GM21717 (cell line): ENCODE measurements at regions not wholly inside any gene's neighbourhood (a gene's known extent, or its start where the extent isn't known, plus 50 kb on each side); places are given as distances from the start of the nearest gene placed in this dataset.

Source experiments
- ATAC-seq: cut with Tn5 transposase; IDR thresholded peaks from one replicate; pipeline ENCODE4 v1.9.1; 2021; ENCODE audit warnings: mild to moderate bottlenecking, moderate library complexity; ENCODE audit not compliant: unreplicated experiment

- no peak for ATAC-seq
These were observed 143.9 kb upstream of the GYPC start for GRCh38 chr2:126512026-126512425.

- no peak for ATAC-seq
These were observed 142.9 kb upstream of the GYPC start for GRCh38 chr2:126513033-126513432.

GRCh38 chr2:126515471-126515870, 140.5 kb upstream of the GYPC start:
- ATAC-seq: no peak

- no peak for ATAC-seq
These were observed 137.8 kb upstream of the GYPC start for GRCh38 chr2:126518196-126518595.

- ATAC-seq: peak; percentile 79
These were observed 128.0 kb upstream of the GYPC start for GRCh38 chr2:126527836-126528490.

- no peak for ATAC-seq
These were observed 124.9 kb upstream of the GYPC start for GRCh38 chr2:126531029-126531428.

GRCh38 chr2:126534478-126534877, 121.5 kb upstream of the GYPC start:
- no peak for ATAC-seq

GRCh38 chr2:126535408-126535807, 120.5 kb upstream of the GYPC start:
- ATAC-seq: no peak

GRCh38 chr2:126536605-126537200, 119.3 kb upstream of the GYPC start:
- ATAC-seq: no peak

GRCh38 chr2:126539101-126539500, 116.9 kb upstream of the GYPC start:
- ATAC-seq: no peak

- no peak for ATAC-seq
These were observed 113.7 kb upstream of the GYPC start for GRCh38 chr2:126542247-126542646.

GRCh38 chr2:126543081-126543480, 112.9 kb upstream of the GYPC start:
- ATAC-seq: no peak

GRCh38 chr2:126558029-126558428, 97.9 kb upstream of the GYPC start:
- no peak for ATAC-seq

GRCh38 chr2:126568734-126569133, 87.2 kb upstream of the GYPC start:
- peak; percentile 50 for ATAC-seq

GRCh38 chr2:126571403-126571802, 84.6 kb upstream of the GYPC start:
- no peak for ATAC-seq

GRCh38 chr2:126575631-126576030, 80.3 kb upstream of the GYPC start:
- no peak for ATAC-seq

GRCh38 chr2:126579868-126580267, 76.1 kb upstream of the GYPC start:
- no peak for ATAC-seq

- ATAC-seq: no peak
These were observed 69.6 kb upstream of the GYPC start for GRCh38 chr2:126586317-126586716.

- ATAC-seq: no peak
These were observed 56.9 kb upstream of the GYPC start for GRCh38 chr2:126599062-126599461.

- no peak for ATAC-seq
These were observed 55.2 kb upstream of the GYPC start for GRCh38 chr2:126600742-126601141.

- ATAC-seq: no peak
These were observed 53.6 kb upstream of the GYPC start for GRCh38 chr2:126602334-126602733.
